SK-N-MC (cell line): ENCODE measurements at regions not wholly inside any gene's neighbourhood (a gene's known extent, or its start where the extent isn't known, plus 50 kb on each side); places are given as distances from the start of the nearest gene placed in this dataset.

Experiments
- EZH2 ChIP-seq: fragments of 200-600 bp; sonication (generic); IDR thresholded peaks from one replicate; pipeline ENCODE4 v1.6.1; 2017; ENCODE audit warnings: antibody characterized with exemption
- FOXP2 ChIP-seq: optimal IDR thresholded peaks from 2 replicates; pipeline ENCODE3; 2011; ENCODE audit warnings: mild to moderate bottlenecking, moderate library complexity; ENCODE audit not compliant: insufficient read depth; ENCODE audit errors: extremely low read length, control extremely low read depth
- POLR2AphosphoS5 ChIP-seq: IDR thresholded peaks from 2 replicates; pipeline ENCODE4 v1.6.1; 2012; ENCODE audit warnings: mild to moderate bottlenecking, low read depth, low read length, borderline replicate concordance

- TF ChIP-seq EZH2: no peak
- TF ChIP-seq POLR2AphosphoS5: no peak
- no peak for TF ChIP-seq FOXP2
Measured at GRCh38 chr3:150357140-150357539, 51.0 kb upstream of the TSC22D2 start.
